ENCODE measurements at regions not wholly inside any gene's neighbourhood (a gene's known extent, or its start where the extent isn't known, plus 50 kb on each side); places are given as distances from the start of the nearest gene placed in this dataset.

DNA sequence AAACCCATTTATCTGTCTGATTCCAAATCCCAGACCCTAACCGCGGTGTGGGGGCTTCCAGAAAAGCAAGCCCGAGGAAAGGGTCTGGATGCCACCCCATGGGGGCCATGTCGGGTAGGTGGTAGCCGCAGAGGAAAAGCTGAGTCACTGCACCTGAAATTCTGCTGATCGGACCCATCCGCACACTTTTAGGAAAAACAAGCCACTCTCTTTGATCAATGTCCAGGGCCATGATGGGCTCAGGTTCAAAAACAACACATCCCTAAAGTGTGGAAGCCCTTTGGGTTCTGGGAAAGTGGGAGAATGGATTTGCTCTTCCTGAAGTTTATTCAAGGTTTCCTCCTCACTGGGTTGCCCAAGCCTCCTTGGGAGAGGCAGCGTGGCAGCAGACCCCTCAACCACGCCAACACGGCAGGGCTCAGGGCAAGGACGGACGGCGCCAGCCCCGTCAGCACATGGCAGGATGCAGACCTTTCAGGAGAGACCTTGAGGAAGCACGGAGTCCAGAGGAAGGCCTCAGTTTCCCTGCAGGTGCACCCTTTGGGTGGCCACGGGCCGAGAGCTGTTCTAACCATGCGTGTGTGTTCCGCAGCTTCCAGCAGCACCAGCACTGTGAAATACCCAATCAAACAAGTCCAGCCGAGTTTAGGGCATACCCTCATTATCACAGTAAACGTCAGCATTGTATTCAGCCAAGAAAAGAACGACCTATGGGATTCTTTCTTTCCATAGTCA is 367.0 kb downstream of the FOXL1 start:
- TF ChIP-seq, protein P1, sequence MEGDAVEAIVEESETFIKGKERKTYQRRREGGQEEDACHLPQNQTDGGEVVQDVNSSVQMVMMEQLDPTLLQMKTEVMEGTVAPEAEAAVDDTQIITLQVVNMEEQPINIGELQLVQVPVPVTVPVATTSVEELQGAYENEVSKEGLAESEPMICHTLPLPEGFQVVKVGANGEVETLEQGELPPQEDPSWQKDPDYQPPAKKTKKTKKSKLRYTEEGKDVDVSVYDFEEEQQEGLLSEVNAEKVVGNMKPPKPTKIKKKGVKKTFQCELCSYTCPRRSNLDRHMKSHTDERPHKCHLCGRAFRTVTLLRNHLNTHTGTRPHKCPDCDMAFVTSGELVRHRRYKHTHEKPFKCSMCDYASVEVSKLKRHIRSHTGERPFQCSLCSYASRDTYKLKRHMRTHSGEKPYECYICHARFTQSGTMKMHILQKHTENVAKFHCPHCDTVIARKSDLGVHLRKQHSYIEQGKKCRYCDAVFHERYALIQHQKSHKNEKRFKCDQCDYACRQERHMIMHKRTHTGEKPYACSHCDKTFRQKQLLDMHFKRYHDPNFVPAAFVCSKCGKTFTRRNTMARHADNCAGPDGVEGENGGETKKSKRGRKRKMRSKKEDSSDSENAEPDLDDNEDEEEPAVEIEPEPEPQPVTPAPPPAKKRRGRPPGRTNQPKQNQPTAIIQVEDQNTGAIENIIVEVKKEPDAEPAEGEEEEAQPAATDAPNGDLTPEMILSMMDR (IDR thresholded peaks at IDR 0.05; ENCODE audit: borderline replicate concordance, extremely low read depth, low read length, poor library complexity, severe bottlenecking): no peak
- no peak for TF ChIP-seq EZH2 (IDR thresholded peaks at IDR 0.05; ENCODE audit: borderline replicate concordance, low read depth, low read length, severe bottlenecking)
